Left forelimb (tissue), 1 donor: ENCODE measurements at regions not wholly inside any gene's neighbourhood (a gene's known extent, or its start where the extent isn't known, plus 50 kb on each side); places are given as distances from the start of the nearest gene placed in this dataset.
"Not testable (repeated sequence)": the region's sequence is repeated elsewhere in the genome, so short reads cannot be mapped to it uniquely, and the experiment has no call there.

Experiments
- DNase-seq: peaks from one replicate; pipeline ENCODE4 v3.0.0-alpha.2; 2018; ENCODE audit warnings: low spot score

GRCh38 chr10:113469796-113470195 is 83.1 kb upstream of the HABP2 start:
- no peak for DNase-seq

DNA sequence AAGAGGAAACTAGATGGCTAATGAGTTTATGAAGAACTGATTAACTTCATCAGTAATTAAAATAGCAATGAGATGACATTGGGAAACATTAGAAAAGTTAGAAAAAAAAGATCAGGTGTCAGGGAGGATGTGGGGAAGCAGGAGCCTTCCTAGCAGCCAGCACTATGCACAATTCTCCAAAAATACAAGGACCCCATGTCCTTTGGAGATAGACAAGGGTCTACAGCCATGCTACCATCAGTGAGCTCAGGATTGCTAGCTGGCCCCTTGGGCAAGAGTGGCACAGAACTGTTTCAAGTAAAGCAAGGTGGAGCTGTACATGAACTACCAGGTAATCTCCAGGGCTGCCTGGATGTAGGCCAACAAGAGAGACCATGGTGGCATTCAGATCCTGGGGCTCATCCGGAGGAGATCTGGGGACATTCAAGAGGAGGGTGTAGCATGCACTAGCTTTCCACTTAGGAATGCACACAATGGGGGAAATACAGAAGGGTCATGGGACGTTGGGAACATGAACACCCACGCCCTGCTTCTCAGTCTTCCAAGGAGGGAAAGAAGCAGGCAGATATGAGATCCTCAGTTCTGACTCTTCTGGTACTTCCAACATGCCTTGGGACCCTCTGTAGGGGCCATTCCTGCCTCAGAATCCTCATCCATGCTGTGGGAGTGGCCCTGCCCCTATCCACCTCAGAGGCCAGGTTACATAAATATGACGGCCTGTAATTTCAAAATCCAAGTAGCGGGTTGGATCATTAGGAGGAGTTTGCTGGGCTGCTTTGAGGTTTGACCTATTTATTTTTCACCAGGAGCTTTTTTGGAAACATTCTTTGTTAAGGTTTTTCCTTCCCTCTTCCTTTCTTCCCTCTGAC is 82.2 kb upstream of the HABP2 start:
- no peak for DNase-seq

GRCh38 chr10:113471241-113471996 is 81.4 kb upstream of the HABP2 start:
- DNase-seq, result no peak

DNA sequence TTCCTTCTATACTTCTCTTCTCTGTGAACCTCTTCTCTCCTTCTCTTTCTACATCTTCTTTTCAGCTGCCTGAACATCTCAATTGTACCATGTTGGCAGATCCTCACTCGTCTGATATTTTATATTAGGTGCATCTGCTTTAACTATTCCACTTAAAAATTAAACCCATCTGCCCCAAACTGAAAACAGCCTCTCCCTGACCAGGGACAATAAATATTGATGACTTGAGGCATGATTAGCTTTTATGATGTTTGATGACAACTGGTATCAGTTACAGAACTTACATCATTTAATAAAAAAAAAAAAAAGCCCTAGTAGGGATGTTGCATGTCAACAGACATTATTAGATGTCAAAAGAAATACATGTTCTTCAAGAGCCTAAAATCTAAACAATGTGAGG is 79.8 kb upstream of the HABP2 start:
- DNase-seq, result no peak

DNA sequence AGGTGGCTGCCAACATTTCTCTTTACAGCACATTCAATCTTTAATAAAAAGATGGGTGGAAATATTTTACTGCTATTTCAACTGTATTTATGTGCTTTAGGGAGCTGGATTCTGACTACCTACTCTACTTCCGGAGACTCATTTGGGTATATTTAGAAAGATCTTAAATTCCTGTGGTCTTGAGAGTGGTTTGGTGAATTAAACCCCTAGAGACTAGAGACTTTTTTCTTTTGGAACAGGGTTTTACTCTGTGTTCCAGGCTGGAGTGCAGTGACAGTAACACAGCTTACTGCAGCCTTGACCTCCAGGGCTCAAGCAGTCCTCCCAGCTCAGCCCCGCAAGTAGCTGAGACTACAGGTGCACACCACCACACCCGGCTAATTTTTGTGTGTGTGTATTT is 79.0 kb upstream of the HABP2 start:
- DNase-seq, result no peak

DNA sequence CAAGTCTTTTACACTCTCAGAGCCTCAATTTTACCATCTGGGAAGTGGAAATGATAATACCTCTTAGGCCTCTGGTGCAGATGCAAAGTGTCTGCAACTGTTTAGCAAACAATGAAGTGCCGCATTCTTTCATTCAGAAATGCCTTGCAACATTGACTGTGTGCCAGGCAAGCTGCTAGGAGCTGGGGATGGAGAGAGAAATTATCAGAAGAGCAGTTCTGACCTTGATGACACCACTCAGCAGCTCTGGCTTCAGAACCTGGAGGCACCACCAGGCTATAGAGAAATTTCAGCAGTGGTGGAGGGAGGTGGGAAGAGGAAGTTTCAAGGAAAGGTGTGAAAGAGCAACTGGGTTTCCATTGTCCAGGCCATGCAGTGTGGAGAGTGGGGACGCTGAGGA is 78.1 kb upstream of the HABP2 start:
- no peak for DNase-seq

GRCh38 chr10:113475381-113475807 is 77.5 kb upstream of the HABP2 start:
- DNase-seq, result no peak

DNA sequence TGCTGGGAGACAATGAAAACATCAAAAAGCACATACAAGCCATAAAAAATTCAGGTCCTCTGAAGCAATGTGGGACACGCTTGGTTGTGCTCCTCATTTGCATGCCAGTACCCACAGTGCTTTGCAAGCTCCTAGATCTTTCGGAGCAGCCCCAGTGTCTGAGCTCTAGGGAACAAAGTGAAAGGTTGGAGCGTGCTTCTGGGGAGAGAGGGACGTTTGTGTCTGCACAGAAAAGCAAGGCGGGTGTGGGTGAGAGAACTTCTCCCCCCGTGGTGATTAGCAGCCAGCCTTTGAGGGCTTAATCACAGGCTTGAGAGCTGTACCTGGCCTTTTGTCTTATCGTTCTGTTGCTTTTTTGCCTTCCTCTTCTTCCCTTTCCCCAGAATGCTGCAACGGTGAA is 76.7 kb upstream of the HABP2 start:
- DNase-seq, result no peak

- DNase-seq, result no peak
Observed at GRCh38 chr10:113476673-113477072, 76.2 kb upstream of the HABP2 start.

DNA sequence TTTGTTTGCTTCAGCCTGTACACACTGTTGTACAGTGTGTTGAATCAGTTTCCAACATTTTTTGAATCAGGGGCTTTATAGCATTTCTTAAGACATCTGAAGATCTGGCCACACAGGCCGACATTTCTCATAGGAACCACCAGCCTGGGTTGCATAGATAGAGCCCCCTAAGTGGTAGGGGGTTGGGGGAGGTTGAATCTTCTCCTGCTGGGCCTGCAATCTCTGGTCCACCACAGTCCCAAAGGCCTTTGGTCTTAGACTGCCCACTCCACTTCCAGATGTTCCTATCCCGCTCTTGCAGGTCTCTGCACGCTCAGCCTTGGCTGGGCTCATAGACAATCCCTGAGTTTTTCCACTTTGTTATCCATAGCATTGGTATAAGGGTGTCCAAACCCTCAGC is 75.4 kb upstream of the HABP2 start:
- DNase-seq, result no peak

- no peak for DNase-seq
Observed at GRCh38 chr10:113479346-113480080, 73.3 kb upstream of the HABP2 start.

DNA sequence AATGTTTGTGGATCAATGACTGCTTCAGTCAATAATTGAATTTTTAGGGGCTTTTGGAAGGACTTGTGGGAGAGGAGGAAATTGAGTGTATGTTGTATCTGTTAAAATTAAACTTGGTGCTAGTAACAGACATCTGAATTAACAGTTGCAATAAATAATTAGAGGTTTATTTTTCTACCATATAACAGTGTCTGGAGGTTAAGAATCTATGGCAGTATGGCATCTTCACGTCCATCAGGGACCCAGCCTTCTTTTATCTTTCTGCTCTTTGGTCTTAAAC is 72.8 kb upstream of the HABP2 start:
- no peak for DNase-seq

DNA sequence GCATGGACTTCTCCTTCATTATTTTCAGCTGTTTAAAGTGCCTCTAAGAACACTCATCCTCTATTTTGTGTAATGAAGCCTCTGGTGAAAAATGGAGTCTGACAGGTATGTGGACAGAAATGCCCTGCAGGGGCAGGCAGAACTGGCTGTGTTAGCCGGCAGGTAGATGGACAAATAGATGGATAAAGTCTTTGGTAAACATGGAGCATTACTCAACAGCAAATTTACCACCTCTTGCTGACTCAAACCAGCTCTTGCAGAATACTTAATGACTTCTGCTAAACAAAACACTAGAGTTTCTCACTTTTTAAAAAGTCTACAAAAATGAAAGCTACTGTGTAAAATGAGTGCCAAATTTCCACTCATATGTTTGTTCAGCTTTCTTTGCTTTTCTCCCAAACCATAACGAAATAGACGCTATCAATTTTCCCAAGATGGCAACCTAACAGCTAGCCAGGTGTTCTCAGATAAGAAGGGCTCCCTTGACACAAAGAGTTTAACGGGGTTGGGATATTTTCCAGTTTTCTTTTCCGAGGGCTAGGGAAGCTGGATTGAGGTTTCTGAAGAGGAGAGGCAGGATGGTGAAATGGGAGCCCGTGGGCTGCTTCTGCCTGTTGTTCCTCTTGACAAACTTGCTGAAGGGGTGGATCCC is 71.9 kb upstream of the HABP2 start:
- no peak for DNase-seq

- DNase-seq, result no peak
Observed at GRCh38 chr10:113484487-113484886, 68.4 kb upstream of the HABP2 start.

DNA sequence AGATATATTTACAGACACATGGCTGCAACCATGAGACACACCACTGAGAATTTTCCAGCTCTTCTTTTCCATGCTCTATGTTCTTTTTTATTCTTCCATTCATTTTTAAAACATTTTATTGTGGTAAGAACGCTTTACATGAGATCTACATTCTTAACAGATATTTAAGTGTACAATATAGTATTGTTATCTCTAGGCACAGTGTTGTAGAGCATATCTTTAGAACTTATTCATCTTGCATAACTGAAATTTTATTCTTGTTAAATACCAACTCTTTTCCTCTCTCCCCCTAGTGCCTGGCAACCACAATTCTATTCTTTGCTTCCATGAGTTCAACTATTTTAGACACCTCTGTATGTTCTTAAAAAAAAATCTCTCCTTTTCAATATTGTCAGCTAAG is 67.1 kb upstream of the HABP2 start:
- DNase-seq, result no peak

DNA sequence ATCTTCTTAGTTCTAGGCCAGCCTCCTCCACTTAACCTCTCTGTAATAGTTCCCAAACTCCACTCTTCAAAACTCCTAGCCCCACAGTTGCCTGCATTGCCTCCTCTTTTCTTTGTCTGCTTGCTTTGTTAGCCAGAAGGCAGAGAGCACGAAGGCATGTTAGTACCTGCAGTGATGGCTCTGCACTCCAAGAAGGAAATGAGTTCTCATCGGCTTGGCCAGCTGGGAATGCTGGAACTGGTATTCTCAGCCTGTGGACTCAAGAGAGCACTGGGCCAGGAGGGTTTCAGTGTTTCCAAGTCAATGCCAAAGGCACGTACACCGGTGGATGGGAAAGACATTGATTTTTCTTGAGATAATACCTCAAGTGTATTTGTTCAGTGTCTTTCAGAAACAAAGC is 66.3 kb upstream of the HABP2 start:
- no peak for DNase-seq

- DNase-seq, result no peak
Observed at GRCh38 chr10:113487154-113487553, 65.7 kb upstream of the HABP2 start.

DNA sequence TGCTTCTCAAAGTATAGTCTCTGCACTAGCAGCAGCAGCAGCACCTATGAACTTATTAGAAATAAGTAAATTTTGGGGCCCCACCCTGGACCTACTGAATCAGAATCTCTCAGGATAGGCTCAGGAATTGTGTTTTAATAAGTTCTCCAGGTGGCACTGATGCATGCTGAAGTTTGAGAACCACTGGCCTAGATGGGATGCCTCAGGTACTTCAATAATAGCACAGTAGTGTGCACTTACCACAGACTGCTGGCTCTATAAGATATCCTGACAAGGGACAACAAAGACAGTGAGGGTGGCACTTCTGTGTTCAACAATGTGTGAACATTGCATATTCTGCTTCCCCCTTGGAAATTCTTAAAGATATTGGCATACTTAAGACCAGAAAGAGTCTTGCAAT is 64.7 kb upstream of the HABP2 start:
- DNase-seq, result no peak

DNA sequence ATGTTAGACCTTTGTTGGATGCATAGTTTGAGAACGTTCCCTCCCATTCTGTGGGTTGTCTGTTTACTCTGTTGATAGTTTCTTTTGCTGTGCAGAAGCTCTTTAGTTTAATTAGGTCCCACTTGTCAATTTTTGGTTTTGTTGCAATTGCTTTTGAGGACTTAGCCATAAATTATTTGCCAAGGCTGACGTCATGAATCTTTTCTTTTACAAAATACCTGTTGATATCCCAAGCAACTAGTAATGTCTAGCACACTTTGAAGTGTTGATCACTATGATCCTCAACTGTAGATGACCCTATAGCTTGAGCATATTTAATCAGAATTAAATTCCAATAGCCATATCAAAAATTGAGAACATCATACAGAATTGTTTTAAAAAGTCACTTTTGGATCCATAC is 63.3 kb upstream of the HABP2 start:
- DNase-seq, result not testable (repeated sequence)

DNA sequence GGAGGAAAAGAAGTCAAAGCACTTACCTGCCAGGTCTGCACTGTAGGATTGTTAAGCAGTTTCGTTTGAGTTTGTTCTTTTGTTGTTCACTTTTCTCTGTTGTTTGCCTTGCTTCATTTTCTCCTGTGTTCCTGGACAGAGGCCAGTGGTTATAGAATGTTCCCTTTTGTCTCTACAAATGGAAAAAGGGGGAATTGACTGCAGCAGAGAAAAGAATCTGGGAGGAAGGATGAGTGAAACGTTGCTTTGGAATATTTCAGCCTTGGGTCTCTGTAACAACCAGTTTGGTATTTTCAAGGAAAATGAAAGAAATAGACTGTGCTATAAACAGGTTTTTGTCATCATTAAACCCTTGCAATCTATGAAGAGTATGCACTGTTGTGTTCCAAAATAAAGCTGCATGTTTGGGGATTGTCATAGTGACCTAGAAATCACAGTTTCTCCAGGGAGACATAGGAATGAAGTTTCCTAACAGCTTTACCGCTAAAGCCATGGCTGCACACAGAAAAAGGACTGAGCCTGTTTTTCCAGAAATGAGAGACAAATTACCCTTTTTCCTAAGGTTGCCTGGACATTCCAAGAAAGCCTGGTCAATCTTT is 60.8 kb upstream of the HABP2 start:
- DNase-seq, result no peak

- no peak for DNase-seq
Observed at GRCh38 chr10:113493195-113493594, 59.7 kb upstream of the HABP2 start.

DNA sequence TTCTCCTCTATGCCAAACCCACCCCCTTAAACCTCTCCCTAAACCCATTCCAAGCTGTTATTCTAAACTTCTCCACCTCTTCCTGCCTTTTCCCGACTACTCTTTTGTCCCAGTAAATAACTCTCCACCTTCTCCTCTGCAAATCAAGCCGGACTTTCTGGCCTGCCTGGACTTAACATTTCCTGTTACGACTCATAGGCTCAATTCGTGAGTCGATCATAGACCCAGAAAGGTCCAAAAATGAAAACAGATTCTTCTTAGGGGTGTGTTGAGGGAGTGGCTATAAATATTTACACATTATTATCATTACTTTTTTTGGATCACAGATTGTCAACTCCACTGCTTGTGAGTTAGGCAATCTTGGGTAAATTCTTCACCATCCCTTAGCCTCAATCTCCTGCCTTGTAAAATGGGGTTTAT is 59.0 kb upstream of the HABP2 start:
- no peak for DNase-seq
